ENCODE measurements at regions not wholly inside any gene's neighbourhood (a gene's known extent, or its start where the extent isn't known, plus 50 kb on each side); places are given as distances from the start of the nearest gene placed in this dataset.
A peak's percentile ranks its signal among the peaks of the same experiment; 100 is the strongest.
"Not testable (repeated sequence)": the region's sequence is repeated elsewhere in the genome, so short reads cannot be mapped to it uniquely, and the experiment has no call there.

DNA sequence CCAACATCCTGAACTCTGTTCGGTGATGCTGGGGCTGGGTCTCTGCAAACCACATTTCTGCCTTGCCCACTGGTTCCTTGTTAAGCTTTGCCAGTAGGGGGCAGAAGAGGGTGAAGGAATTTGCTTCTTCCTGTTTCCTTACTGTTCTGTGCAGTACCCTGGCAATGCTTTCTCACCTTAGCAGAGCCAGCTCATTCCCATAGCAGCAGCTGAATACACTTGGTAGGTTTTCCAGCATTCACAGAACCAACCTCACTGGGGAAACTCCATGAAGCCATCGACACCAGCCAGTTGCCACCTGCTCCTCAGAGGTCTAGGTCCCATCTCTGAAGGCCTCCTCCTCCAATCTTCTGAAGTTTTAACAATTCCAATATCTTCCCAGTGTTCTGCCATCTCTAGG lies 308.4 kb downstream of the PDCD6IP start:
- no peak overlapping the region for H3K4me3 ChIP-seq (ENCODE audit: low read length)
- peak; percentile 25 for DNase-seq (ENCODE audit: low read depth)
- TF ChIP-seq, protein P1, sequence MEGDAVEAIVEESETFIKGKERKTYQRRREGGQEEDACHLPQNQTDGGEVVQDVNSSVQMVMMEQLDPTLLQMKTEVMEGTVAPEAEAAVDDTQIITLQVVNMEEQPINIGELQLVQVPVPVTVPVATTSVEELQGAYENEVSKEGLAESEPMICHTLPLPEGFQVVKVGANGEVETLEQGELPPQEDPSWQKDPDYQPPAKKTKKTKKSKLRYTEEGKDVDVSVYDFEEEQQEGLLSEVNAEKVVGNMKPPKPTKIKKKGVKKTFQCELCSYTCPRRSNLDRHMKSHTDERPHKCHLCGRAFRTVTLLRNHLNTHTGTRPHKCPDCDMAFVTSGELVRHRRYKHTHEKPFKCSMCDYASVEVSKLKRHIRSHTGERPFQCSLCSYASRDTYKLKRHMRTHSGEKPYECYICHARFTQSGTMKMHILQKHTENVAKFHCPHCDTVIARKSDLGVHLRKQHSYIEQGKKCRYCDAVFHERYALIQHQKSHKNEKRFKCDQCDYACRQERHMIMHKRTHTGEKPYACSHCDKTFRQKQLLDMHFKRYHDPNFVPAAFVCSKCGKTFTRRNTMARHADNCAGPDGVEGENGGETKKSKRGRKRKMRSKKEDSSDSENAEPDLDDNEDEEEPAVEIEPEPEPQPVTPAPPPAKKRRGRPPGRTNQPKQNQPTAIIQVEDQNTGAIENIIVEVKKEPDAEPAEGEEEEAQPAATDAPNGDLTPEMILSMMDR (IDR thresholded peaks at IDR 0.05; ENCODE audit: insufficient read depth, low read depth, low read length, missing control alignments): peak; percentile 28

DNA sequence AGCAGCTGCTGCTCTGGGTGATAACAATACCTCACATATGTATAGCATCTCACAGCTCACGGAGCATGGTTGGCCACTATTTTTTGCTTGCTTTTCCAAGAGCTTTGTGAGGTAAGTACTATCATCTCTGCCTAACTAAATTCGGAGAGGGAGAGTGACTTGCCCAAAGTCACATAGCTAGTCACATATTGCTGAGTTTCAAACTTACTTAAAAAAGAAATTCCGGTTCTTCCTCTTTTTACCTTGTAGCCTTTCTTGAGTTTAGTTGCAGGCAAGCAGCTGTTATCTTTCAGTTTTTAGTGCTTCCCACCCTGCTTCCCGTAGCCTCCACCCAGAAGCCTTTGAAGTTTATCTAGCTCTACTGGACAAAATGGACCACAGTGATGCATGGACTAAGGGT lies 309.2 kb downstream of the PDCD6IP start:
- TF ChIP-seq, protein P1 (IDR thresholded peaks at IDR 0.05; ENCODE audit: insufficient read depth, low read depth, low read length, missing control alignments): no peak
- no peak overlapping the region for H3K4me3 ChIP-seq (ENCODE audit: low read length)
- no peak for DNase-seq (ENCODE audit: low read depth)

DNA sequence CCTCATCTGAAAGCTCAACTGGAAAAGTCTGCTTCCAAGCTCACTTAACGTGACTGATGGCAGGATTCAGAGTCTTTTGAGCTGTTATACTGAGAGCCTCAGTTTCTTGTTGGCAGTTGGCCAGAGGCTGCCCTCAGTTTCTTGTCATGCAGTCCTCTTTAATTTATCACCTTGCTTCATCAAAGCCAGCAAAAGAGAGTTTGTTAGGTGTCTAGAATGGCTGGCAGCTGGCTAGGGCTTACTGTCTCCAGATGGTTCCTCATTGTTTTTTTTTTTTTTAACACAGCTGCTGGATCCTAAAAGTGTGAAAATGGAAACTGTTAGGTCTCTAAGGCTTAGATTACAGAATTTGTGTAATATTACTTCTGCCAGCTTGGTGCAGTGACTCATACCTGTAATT lies 310.6 kb downstream of the PDCD6IP start:
- no peak for DNase-seq (ENCODE audit: low read depth)
- H3K4me3 ChIP-seq (ENCODE audit: low read length): no peak overlapping the region
- TF ChIP-seq, protein P1 (IDR thresholded peaks at IDR 0.05; ENCODE audit: insufficient read depth, low read depth, low read length, missing control alignments): no peak

DNA sequence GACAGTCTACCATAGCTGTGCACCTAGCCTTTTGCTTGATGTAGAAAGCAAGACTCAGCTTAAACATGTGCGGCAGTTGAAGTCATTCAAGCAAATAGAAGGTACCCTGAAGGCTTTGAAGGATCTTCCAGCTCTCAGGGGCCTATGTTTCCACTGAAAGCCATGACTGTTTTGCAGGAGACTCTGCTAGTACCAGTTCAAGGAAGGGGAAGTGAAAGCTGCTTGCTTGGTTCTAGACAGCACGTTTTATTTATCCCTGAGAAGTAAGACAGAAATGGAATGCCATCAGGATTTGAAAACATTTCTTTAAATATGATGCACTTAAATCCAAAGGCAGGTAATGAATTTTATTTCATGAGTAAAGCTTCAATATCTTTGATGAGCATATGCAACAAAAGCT lies 311.4 kb downstream of the PDCD6IP start:
- H3K4me3 ChIP-seq (ENCODE audit: low read length): no peak overlapping the region
- TF ChIP-seq, protein P1 (IDR thresholded peaks at IDR 0.05; ENCODE audit: insufficient read depth, low read depth, low read length, missing control alignments): no peak
- DNase-seq (ENCODE audit: low read depth): no peak

DNA sequence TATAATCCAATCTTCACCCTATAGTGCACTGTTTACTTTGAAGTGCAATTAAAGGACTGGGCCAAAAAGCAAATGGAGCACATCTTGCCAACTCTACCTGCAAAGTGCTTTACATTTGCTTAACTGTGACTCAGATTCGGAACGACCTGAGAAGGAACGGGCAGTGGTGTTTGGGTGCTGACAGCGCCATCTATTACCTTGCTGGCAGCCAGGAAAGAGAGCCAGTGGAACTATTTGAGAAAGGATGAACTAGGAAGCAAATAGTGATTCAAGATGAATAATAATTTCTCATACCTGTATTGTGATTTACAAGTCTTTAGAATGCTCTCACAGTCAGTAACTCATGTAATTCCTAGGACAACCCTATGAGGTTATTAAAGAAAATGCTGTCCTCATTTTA lies 312.9 kb downstream of the PDCD6IP start:
- peak; percentile 34 for DNase-seq (ENCODE audit: low read depth)
- H3K4me3 ChIP-seq (ENCODE audit: low read length): no peak overlapping the region
- TF ChIP-seq, protein P1 (IDR thresholded peaks at IDR 0.05; ENCODE audit: insufficient read depth, low read depth, low read length, missing control alignments): no peak

DNA sequence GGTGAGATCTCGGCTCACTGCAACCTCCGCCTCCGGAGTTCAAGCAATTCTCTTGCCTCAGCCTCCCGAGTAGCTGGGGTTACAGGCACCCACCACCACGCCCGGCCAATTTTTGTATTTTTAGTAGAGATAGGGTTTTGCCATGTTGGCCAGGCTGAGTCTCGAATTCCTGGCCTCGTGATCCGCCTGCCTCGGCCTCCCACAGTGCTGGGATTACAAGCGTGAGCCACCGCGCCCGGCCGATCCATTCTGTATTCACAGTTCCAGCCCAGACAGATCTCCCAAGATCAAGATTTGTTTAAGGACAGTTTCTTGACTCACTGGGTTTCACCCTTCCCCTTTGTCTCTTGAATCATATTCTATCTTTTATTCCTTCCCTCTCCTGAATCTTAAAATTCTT lies 313.8 kb downstream of the PDCD6IP start:
- not testable (repeated sequence) for DNase-seq (ENCODE audit: low read depth); H3K4me3 ChIP-seq (ENCODE audit: low read length)

DNA sequence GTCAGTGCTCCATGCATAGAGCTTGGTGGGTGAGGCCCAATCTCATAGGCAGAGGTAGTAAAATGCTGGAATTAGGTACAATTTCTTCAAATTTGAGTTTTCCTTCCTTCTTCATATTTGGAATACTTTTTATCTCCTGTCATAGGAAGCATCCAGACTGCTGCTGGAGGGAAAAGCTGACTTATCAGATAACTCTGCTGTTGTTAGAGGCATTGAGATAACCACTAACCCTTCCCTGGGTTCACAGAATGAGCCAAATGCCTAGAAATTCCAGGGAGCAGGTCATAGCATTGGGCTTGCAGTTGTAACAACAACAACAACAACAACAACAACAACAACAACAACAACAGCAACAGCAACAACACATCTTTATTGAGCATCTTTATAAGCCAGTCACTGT lies 332.7 kb downstream of the PDCD6IP start:
- TF ChIP-seq, protein P1 (IDR thresholded peaks at IDR 0.05; ENCODE audit: insufficient read depth, low read depth, low read length, missing control alignments): no peak
- no peak for DNase-seq (ENCODE audit: low read depth)

More for the DNA sequence above, 332.7 kb downstream of the PDCD6IP start:
- H3K4me3 ChIP-seq (ENCODE audit: low read length): no peak overlapping the region
